Left cardiac atrium (tissue), 4 donors: ENCODE measurements at regions not wholly inside any gene's neighbourhood (a gene's known extent, or its start where the extent isn't known, plus 50 kb on each side); places are given as distances from the start of the nearest gene placed in this dataset.
"Not testable (repeated sequence)": the region's sequence is repeated elsewhere in the genome, so short reads cannot be mapped to it uniquely, and the experiment has no call there.

ENCODE experiments used
- ATAC-seq, 2 donors: fragments of 200-7000 bp; cut with Tn5 transposase; one replicate each; pipeline ENCODE4 v1.9.1; 2020; ENCODE audit warnings: mild to moderate bottlenecking in 2 of 2, moderate library complexity in 2 of 2
- DNase-seq: peaks from one replicate; pipeline ENCODE4 v3.0.0-alpha.2; 2020
- intact Hi-C, 2 donors: fragments of 100-400 bp; cut with DNase I; formaldehyde crosslinking; loops; one replicate each; pipeline versions ENCODE4 v1.14.1 to v1.15.1; 2022 to 2023
- donor health status: DM: no; HTN: yes; CAD: no.
- donor health status: DM: no; HTN: yes; CAD: no; lungs with severe emphysema.
- donor health status: DM: yes; HTN: yes; CAD: no.
- donor health status: Dilated cardiomyopathy.

- ATAC-seq, intact Hi-C loops, DNase-seq: not testable (repeated sequence)
Measured at GRCh38 chr17:33931148-33931814, 323.8 kb upstream of the CCL2 start.

DNA sequence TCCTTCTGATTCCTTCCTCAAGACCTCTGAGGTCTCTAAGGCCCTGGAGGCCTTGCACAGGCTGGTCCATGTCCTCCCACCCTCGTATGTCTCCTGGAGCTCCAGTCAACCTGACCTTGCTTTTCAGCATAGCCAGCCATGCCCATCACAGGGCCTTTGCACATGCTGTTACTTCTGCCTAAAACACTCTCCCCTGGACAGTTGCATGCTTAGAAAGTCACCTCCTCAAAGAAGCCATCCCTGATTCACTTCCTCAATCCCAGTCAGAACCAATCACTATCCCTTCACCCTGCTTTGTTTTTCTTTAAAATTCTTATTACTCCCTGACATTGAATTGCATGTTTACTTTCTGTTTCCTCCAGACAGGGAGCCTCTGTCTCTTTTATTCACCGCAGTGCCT lies 322.1 kb upstream of the CCL2 start:
- no peak for ATAC-seq

GRCh38 chr17:33933576-33933975 lies 321.5 kb upstream of the CCL2 start:
- ATAC-seq (no peak), DNase-seq (no peak)
- intact Hi-C loops: no loop called here

More for the DNA sequence above, 322.1 kb upstream of the CCL2 start:
- no peak for DNase-seq
- intact Hi-C loops: no loop called here

GRCh38 chr17:33934696-33935095 lies 320.4 kb upstream of the CCL2 start:
- ATAC-seq (no peak), DNase-seq (no peak)
- intact Hi-C loops: no loop called here

DNA sequence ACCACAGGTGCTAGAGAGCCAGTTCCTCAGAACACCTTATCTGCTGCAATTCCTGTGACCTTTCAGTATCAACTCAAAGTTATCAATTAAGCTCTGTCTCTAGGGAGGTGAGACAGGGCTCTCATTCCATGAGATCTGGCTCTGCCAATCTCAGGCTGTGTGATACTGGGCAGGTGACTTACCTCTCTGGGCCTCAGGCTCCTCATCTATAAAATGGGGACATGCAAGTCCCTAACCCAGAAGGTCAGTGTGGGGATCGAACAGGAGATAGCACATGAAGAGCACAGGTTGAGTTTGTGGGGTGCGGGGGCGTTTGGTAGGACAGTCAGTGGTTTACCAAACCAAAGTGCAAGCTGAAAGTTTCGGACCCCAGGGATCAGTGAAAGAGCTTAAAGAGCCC lies 319.3 kb upstream of the CCL2 start:
- intact Hi-C loops: no loop called here
- no peak for ATAC-seq
- DNase-seq: no peak

DNA sequence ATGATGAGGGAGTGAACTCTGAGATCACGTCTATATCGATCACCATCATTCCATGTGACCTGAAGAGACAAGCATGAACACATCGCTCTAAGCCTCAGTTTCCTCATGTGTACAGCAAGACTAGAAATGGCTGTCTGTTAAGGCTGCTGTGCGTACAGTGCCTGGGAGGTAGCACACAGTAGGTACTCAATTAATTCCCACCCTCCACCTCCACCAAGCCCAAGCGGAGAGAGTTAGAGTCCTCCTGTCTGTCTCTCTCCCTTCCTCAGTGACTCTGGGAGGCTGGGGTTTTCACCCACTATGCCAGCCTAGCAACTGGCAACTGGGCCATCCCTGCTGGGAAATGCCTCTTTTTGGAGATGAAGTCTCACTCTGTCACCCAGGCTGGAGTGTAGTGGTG lies 318.3 kb upstream of the CCL2 start:
- DNase-seq (no peak), ATAC-seq (no peak)
- intact Hi-C loops: no loop called here

- ATAC-seq (no peak), DNase-seq (no peak)
- intact Hi-C loops: no loop called here
Measured at GRCh38 chr17:33939959-33940358, 315.1 kb upstream of the CCL2 start.

- peak; percentile 53 to 90 for ATAC-seq
- intact Hi-C loops: no loop called here
- DNase-seq: peak; percentile 24
Measured at GRCh38 chr17:33940769-33941370, 314.2 kb upstream of the CCL2 start.

DNA sequence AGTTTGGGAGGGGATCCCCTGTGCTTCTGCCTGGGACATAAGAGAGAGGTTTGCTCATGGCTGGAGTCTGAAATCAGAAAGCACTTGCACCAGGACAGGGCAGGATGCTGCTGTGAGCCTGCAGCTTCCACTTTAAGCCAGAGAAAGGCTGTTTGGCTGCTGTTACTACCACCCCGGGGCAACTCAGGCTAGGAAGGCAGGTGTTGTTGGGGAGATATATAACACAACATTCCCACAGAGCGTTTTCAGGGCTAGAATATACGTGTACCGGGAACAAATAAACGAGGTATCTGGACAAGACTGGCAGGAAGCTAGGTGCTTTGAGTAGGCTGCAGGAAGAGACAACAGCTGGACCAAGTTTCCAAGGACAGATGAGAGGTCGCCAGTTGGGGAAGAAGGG lies 313.3 kb upstream of the CCL2 start:
- no peak for DNase-seq
- no peak for ATAC-seq
- intact Hi-C loops: no loop called here

DNA sequence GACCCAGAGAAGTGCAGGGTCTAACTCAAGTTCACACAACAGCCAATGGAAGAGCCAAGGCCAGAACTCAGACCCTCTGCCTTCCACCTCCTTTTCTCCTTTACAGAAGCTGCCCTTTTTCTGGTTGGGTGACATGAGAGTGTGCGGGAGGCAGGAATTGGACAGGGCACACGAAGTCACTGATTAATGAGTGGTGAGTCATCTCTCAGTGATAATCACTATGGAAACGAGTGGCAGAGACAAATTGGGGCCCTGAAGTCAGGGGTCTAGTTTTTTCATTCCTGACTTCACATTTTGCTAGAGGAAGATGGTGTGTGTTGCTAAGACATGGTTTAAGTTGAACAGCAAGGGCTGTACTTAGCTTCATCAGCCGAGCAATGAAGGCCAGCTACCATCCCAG lies 312.7 kb upstream of the CCL2 start:
- ATAC-seq (no peak), DNase-seq (no peak)
- intact Hi-C loops: no loop called here

DNA sequence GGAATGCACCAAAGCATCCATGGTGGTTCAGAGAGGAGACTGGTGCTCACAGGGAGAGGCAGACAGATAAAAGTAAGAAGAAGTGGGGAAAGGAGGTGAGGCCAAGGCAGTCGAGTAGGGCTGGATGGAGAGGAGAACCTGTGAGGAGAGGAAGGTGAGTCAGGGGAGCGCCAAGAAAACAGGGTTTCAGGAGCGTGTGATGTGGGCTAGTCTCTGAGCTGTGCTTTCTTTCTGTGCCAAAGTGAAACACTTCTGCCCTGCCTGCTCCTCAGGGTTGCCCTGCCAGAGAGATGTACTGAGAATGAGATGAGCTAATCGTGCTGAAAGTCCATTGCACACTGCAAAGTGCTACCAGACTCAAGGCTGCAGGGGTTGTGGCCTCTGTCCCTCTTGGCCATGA lies 310.7 kb upstream of the CCL2 start:
- DNase-seq (no peak), ATAC-seq (no peak)
- intact Hi-C loops: no loop called here

DNA sequence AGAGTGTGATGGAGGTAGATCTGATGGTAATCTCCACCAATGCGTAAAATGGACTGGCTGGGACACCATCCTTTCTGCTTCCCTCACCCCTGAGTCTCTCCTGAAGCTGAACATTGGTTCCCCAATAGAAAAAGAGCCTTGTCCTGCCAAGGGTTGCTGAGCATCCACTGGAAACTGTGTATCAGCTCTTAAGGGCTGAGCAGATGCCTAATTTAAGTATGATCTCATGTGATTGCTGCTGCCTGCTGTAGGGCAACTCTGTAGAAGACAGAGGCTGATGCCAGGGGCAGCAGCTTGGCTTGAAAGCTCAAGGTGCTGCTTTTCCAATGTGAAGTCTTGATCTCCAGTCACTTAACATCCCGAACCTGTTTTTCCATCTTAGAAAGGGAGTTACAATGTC lies 310.3 kb upstream of the CCL2 start:
- no peak for ATAC-seq
- DNase-seq: no peak
- intact Hi-C loops: no loop called here

- intact Hi-C loops: no loop called here
- ATAC-seq (no peak), DNase-seq (no peak)
Measured at GRCh38 chr17:33945646-33946546, 309.2 kb upstream of the CCL2 start.

DNA sequence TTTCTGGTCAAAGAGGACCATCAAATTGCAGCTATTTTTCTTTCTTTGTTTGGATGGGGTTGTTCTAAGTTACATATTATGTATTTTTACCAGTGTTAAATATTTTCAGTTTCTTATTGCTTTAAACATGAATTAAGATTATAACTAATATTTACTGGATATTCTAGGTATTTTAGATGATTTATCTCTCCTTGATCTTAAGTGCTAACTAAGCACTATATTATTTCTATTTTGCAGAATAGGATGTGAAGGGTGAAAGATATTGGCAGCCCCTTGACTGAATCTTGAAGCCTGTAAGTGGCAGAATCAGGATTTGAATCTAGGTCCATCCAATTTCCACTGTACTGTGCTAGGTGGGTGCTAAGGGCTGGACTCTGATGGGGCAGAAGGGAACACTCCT lies 307.3 kb upstream of the CCL2 start:
- intact Hi-C loops: no loop called here
- DNase-seq: no peak
- ATAC-seq: no peak

- intact Hi-C loops: no loop called here
- DNase-seq: no peak
- ATAC-seq: no peak
Measured at GRCh38 chr17:33948309-33948708, 306.8 kb upstream of the CCL2 start.

- no peak for ATAC-seq
- intact Hi-C loops: no loop called here
- DNase-seq: no peak
Measured at GRCh38 chr17:33949100-33949499, 306.0 kb upstream of the CCL2 start.

GRCh38 chr17:33950061-33950460 lies 305.0 kb upstream of the CCL2 start:
- DNase-seq (no peak), ATAC-seq (no peak)
- intact Hi-C loops: no loop called here

DNA sequence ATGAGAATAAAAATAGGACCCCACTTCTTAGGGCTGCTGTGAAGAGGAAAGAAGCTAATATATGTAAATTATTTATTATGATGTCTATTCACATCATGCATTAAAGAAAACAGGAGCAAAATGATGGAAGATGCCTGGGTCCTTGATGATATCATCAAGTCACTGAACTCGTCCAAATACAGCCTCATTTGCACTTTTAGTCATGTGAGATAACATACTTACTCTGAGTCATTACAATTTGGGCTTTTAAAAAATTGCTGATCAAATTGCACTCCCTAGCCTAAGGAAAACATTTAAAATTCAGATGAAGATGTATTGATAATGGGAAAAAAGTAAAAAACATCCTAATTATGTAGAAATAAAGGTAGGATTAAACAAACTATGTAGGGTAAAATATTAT lies 302.7 kb upstream of the CCL2 start:
- DNase-seq: no peak
- intact Hi-C loops: no loop called here
- no peak for ATAC-seq

DNA sequence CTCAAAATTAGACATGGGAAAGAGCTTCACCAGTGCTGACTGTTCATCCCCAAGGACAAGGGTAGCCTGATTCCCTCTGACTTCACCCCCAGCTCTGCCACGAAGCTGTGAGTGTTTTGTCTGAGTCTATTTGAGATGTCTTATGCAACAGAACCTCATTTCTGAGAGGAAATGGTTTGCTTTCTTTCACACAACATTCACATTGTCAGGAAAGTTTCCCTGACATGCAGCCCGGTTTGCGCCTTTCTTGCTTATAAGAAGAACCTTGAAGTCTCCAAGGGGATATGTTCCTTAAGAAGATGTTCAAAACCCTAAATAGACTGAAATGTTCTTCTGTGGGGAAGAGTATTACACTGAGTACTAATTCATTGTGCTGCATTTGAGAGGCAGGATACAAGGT lies 300.5 kb upstream of the CCL2 start:
- ATAC-seq: no peak
- DNase-seq: no peak
- intact Hi-C loops: no loop called here

DNA sequence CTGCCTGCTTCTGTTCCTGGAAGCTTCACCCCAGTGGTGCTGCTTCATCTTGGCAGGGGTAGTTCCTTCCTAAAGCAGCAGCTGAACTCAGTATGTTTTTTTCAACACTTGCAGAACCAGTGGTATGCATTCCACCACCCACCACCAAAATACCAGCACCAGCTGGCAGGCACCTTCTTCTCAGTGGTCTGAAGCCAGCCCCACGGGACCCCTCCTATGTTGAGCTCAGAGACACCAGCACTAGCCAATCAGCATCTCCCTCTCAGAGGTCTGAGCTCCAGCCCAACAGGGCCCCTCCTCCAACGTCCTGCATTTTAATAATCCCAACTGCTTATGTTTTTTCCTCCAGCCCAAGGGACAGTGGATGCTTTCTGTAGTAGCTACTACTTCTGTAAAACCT lies 299.6 kb upstream of the CCL2 start:
- ATAC-seq (no peak), DNase-seq (no peak)
- intact Hi-C loops: no loop called here
